ENCODE measurements at regions not wholly inside any gene's neighbourhood (a gene's known extent, or its start where the extent isn't known, plus 50 kb on each side); places are given as distances from the start of the nearest gene placed in this dataset.

DNA sequence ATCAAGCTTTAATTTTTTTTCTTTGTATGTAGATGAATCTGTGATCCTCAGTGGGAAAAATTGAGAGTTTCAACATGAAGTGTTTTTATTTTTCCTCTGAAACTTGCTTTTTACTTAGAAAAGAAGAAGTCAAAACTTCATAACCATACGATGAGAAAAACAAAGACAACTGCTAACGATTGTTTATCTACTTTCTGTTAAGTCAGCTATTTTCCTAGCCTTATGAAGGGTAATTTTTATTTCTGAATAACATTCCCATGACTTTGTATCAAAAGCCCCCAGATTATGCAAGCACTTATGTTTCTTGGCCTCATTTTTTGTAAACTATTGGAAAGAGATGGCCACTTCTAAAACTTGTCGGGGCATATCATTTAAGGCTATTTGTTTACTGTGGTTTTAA lies 645.1 kb upstream of the PRKX start:
- Histone ChIP-seq H3K4me3 (ENCODE audit: low read depth, low read length, poor library complexity, severe bottlenecking) (no peak overlapping the region), H3K9me2 (ENCODE audit: low read depth, low read length) (no peaks in the 10 kb centered on the region), H3K79me2 (ENCODE audit: insufficient read depth, low read length) (no peaks in the 10 kb centered on the region), H3K9me3 (ENCODE audit: low read length) (no peaks in the 10 kb centered on the region), H3K27me3 (ENCODE audit: insufficient read depth, low read length) (no peaks in the 10 kb centered on the region), H3K4me1 (ENCODE audit: insufficient read depth, low read length, severe bottlenecking) (no peaks in the 10 kb centered on the region), H3K9ac (ENCODE audit: low read length) (no peak overlapping the region), H2AFZ (ENCODE audit: low read length) (no peak overlapping the region), H3K4me2 (ENCODE audit: low read length) (no peak overlapping the region), H4K20me1 (ENCODE audit: insufficient read depth, low read length) (no peaks in the 10 kb centered on the region), H3K36me3 (ENCODE audit: insufficient read depth, low read length) (no peaks in the 10 kb centered on the region), H3K27ac (ENCODE audit: low read depth, low read length, poor library complexity, severe bottlenecking) (no peak overlapping the region), H3F3A (ENCODE audit: insufficient read depth, low read length) (no peaks in the 10 kb centered on the region)
- TF ChIP-seq, protein P1, sequence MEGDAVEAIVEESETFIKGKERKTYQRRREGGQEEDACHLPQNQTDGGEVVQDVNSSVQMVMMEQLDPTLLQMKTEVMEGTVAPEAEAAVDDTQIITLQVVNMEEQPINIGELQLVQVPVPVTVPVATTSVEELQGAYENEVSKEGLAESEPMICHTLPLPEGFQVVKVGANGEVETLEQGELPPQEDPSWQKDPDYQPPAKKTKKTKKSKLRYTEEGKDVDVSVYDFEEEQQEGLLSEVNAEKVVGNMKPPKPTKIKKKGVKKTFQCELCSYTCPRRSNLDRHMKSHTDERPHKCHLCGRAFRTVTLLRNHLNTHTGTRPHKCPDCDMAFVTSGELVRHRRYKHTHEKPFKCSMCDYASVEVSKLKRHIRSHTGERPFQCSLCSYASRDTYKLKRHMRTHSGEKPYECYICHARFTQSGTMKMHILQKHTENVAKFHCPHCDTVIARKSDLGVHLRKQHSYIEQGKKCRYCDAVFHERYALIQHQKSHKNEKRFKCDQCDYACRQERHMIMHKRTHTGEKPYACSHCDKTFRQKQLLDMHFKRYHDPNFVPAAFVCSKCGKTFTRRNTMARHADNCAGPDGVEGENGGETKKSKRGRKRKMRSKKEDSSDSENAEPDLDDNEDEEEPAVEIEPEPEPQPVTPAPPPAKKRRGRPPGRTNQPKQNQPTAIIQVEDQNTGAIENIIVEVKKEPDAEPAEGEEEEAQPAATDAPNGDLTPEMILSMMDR (IDR thresholded peaks at IDR 0.05; ENCODE audit: low read length): no peak
- no peak for TF ChIP-seq EZH2 (IDR thresholded peaks at IDR 0.05; ENCODE audit: borderline replicate concordance, low read length)

DNA sequence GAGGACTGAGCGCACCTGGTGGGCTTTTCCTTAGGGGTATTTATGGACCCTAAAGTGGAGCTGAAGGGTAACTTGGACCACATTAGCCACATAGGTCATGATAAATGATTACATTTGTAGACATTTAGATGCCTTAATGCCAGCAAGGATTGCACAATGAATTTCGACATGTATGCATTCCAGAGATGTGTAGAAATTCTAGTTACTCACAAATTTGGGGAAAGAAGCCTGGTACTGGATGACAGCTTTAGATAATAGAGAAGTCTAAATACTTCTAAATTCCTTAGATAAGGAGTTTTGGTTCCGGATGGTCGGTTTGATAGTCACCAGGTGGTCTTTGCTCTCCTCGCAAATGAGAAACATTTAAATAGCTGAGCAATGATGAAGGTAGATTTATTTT lies 609.5 kb upstream of the PRKX start:
- Histone ChIP-seq H3K9ac (ENCODE audit: low read length) (no peak overlapping the region), H3K4me1 (ENCODE audit: insufficient read depth, low read length, severe bottlenecking) (no peaks in the 10 kb centered on the region), H4K20me1 (ENCODE audit: insufficient read depth, low read length) (no peaks in the 10 kb centered on the region), H3K79me2 (ENCODE audit: insufficient read depth, low read length) (no peaks in the 10 kb centered on the region), H3K9me3 (ENCODE audit: low read length) (no peaks in the 10 kb centered on the region), H3K36me3 (ENCODE audit: insufficient read depth, low read length) (no peaks in the 10 kb centered on the region), H3K4me3 (ENCODE audit: low read depth, low read length, poor library complexity, severe bottlenecking) (no peak overlapping the region), H3K9me2 (ENCODE audit: low read depth, low read length) (no peaks in the 10 kb centered on the region), H3K27me3 (ENCODE audit: insufficient read depth, low read length) (no peaks in the 10 kb centered on the region), H3K4me2 (ENCODE audit: low read length) (no peak overlapping the region), H3K27ac (ENCODE audit: low read depth, low read length, poor library complexity, severe bottlenecking) (no peak overlapping the region), H2AFZ (ENCODE audit: low read length) (no peak overlapping the region), H3F3A (ENCODE audit: insufficient read depth, low read length) (no peaks in the 10 kb centered on the region)
- TF ChIP-seq EZH2 (IDR thresholded peaks at IDR 0.05; ENCODE audit: borderline replicate concordance, low read length): no peak
- TF ChIP-seq, protein P1 (IDR thresholded peaks at IDR 0.05; ENCODE audit: low read length): no peak

DNA sequence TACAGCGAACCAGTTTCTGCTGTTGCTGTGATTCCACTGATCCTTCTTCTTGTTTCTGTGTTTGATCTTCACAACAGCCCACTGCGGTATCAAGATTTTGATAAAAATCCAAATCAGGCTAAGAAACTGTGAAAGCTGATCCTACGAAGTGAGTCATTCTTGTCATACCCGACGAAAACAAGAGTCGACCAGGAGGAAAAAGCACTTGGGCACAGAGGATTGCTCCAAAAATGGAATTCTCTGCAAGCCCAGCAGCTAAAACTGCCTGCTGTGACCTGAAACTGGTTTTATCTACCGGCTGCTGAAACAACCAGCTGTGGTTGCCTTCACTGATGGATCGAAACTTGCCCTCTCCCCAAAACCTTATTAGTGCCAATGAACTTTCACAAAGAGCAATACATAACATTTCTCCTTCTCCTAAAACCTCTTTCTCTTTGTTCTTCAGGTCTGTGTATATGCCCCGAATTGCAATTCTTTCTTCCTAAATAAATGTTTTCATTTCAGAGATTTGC lies 607.0 kb upstream of the PRKX start:
- no peaks in the 10 kb centered on the region for H3K36me3 ChIP-seq (ENCODE audit: insufficient read depth, low read length)
- H3K4me1 ChIP-seq (ENCODE audit: insufficient read depth, low read length, severe bottlenecking): no peaks in the 10 kb centered on the region
- no peak overlapping the region for H3K4me3 ChIP-seq (ENCODE audit: low read depth, low read length, poor library complexity, severe bottlenecking)
- no peaks in the 10 kb centered on the region for H3K27me3 ChIP-seq (ENCODE audit: insufficient read depth, low read length)
- H2AFZ ChIP-seq (ENCODE audit: low read length): no peak overlapping the region
- no peak overlapping the region for H3K4me2 ChIP-seq (ENCODE audit: low read length)
- no peaks in the 10 kb centered on the region for H3K79me2 ChIP-seq (ENCODE audit: insufficient read depth, low read length)
- no peaks in the 10 kb centered on the region for H3F3A ChIP-seq (ENCODE audit: insufficient read depth, low read length)
- H4K20me1 ChIP-seq (ENCODE audit: insufficient read depth, low read length): no peaks in the 10 kb centered on the region
- no peak overlapping the region for H3K27ac ChIP-seq (ENCODE audit: low read depth, low read length, poor library complexity, severe bottlenecking)
- no peaks in the 10 kb centered on the region for H3K9me3 ChIP-seq (ENCODE audit: low read length)
- no peaks in the 10 kb centered on the region for H3K9me2 ChIP-seq (ENCODE audit: low read depth, low read length)
- H3K9ac ChIP-seq (ENCODE audit: low read length): no peak overlapping the region
- TF ChIP-seq, protein P1 (IDR thresholded peaks at IDR 0.05; ENCODE audit: low read length): no peak
- TF ChIP-seq EZH2 (IDR thresholded peaks at IDR 0.05; ENCODE audit: borderline replicate concordance, low read length): no peak

All from OCI-LY1 (cell line).